Gastroesophageal sphincter (tissue), 4 donors: ENCODE measurements at regions not wholly inside any gene's neighbourhood (a gene's known extent, or its start where the extent isn't known, plus 50 kb on each side); places are given as distances from the start of the nearest gene placed in this dataset.

Source experiments
- ATAC-seq: fragments of 150-250 bp; one replicate; pipeline ENCODE4 v1.9.1; 2016; ENCODE audit warnings: mild to moderate bottlenecking, moderate library complexity
- H3K27ac ChIP-seq, 4 donors: fragments of 200-600 bp; sonication (generic) in 3 of 4; 1 replicate in 3 of 4; 2 replicates in 1 of 4; pipeline ENCODE4 v1.5.1; 2016 to 2019
- H3K27me3 ChIP-seq: fragments of 200-600 bp; sonication (generic); one replicate; pipeline ENCODE4 v1.5.1; 2019
- H3K36me3 ChIP-seq, 2 donors: fragments of 200-600 bp; sonication (generic); one replicate each; pipeline ENCODE4 v1.5.1; 2019; ENCODE audit warnings: control low read depth in 1 of 2
- H3K4me1 ChIP-seq, 3 donors: fragments of 200-600 bp; sonication (generic); 1 replicate in 2 of 3; 2 replicates in 1 of 3; pipeline ENCODE4 v1.5.1; 2016 to 2019; ENCODE audit warnings: control low read depth in 2 of 3
- H3K4me3 ChIP-seq, 2 donors: fragments of 200-600 bp; sonication (generic); one replicate each; pipeline ENCODE4 v1.5.1; 2019; ENCODE audit warnings: mild to moderate bottlenecking in 1 of 2, moderate library complexity in 1 of 2
- H3K9me3 ChIP-seq, 3 donors: fragments of 200-600 bp; sonication (generic); one replicate each; pipeline ENCODE4 v1.5.1; 2017 to 2019; ENCODE audit warnings: control low read depth in 2 of 3
- EP300 ChIP-seq: sonication (generic); formaldehyde crosslinking; IDR thresholded peaks from one replicate; pipeline ENCODE4 v1.6.1; 2017; ENCODE audit warnings: antibody characterized with exemption, mild to moderate bottlenecking
- POLR2A ChIP-seq, 2 donors: fragments of 450-650 bp; IDR thresholded peaks; one replicate each; pipeline ENCODE4 v1.6.1; 2017; ENCODE audit warnings: antibody characterized with exemption in 2 of 2, mild to moderate bottlenecking in 2 of 2, moderate library complexity in 1 of 2
- POLR2AphosphoS5 ChIP-seq: sonication (generic); formaldehyde crosslinking; IDR thresholded peaks from one replicate; pipeline ENCODE4 v1.6.1; 2017; ENCODE audit warnings: antibody characterized with exemption
- WGBS, 2 donors: methylation state at CpG; one replicate each; pipeline ENCODE4 v1.1.5; 2018; ENCODE audit warnings: low coverage in 1 of 2; 5-methylcytosine and 5-hydroxymethylcytosine counted together
- TF ChIP-seq, protein P1 (sequence below), 4 experiments: fragments of 200-600 bp in 2 of 4; fragments of 450-650 bp in 2 of 4; sonication (generic) in 1 of 4; IDR thresholded peaks; one replicate each; pipeline ENCODE4 v1.5.1; 2017 to 2019; ENCODE audit warnings: antibody characterized with exemption in 4 of 4, mild to moderate bottlenecking in 2 of 4, moderate library complexity in 2 of 4

DNA sequence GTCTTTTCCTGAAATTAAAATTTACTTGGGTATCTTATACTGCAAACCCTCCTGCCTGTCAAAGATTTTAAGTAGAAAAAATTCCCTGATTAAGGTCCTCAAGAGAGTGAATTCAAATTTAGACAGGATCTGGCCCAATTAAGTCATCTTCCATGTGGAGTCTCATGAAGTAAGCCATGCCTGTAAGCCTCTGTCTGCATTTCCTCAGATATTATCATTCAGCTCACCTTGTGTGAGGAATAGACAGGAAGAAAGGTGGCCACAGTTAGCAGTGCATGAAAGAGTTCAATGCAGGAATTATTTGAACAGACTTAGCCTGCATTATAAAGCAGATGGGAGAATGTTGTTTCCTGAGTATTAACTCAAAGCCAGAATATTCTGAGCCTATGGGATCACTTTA is 174.7 kb downstream of the HS3ST3A1 start:
- Histone ChIP-seq H3K4me3 (no peak overlapping the region), H3K27ac (no peak overlapping the region), H3K36me3 (no peaks in the 10 kb centered on the region), H3K9me3 (no peaks in the 10 kb centered on the region), H3K4me1 (no peaks in the 10 kb centered on the region), H3K27me3 (no peaks in the 10 kb centered on the region)
- TF ChIP-seq POLR2A (IDR thresholded peaks at IDR 0.05) = no peak
- no peak for TF ChIP-seq POLR2AphosphoS5
- no peak for TF ChIP-seq EP300
- TF ChIP-seq, protein P1, sequence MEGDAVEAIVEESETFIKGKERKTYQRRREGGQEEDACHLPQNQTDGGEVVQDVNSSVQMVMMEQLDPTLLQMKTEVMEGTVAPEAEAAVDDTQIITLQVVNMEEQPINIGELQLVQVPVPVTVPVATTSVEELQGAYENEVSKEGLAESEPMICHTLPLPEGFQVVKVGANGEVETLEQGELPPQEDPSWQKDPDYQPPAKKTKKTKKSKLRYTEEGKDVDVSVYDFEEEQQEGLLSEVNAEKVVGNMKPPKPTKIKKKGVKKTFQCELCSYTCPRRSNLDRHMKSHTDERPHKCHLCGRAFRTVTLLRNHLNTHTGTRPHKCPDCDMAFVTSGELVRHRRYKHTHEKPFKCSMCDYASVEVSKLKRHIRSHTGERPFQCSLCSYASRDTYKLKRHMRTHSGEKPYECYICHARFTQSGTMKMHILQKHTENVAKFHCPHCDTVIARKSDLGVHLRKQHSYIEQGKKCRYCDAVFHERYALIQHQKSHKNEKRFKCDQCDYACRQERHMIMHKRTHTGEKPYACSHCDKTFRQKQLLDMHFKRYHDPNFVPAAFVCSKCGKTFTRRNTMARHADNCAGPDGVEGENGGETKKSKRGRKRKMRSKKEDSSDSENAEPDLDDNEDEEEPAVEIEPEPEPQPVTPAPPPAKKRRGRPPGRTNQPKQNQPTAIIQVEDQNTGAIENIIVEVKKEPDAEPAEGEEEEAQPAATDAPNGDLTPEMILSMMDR (IDR thresholded peaks at IDR 0.05) = no peak
- ATAC-seq = no peak

DNA sequence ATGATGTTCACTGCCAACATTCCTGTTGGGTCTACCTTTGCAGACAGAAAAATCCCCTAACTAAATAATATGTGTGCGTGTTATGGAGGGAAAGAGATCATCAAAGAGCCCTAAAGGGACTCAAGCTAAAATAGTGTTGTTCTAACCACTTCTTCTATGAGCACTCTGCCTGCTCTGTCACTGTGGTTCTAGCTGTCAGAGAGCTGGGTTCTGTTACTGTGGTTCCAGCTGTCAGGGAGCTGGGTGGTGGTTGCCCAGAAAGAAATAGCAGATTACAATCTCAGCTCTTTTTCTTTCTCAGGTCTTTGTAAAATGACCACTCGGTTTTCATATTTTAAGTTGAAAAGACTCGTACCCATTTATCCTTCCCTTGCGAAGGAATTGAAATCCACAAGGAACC is 176.3 kb downstream of the HS3ST3A1 start:
- no peak overlapping the region for H3K27ac ChIP-seq
- peaks cover 5% of the 10 kb centered on the region for H3K27me3 ChIP-seq
- no peaks in the 10 kb centered on the region for H3K9me3 ChIP-seq
- H3K4me3 ChIP-seq = no peak overlapping the region
- no peaks in the 10 kb centered on the region for H3K36me3 ChIP-seq
- no peak for ATAC-seq
- 85 to 87% methylated on average over 4 of the region's 4 CpGs for WGBS, 2 donors
- no peaks in the 10 kb centered on the region for H3K4me1 ChIP-seq
- no peak for TF ChIP-seq POLR2A (IDR thresholded peaks at IDR 0.05)
- TF ChIP-seq, protein P1 (IDR thresholded peaks at IDR 0.05) = no peak
- TF ChIP-seq POLR2AphosphoS5 = no peak
- TF ChIP-seq EP300 = no peak

DNA sequence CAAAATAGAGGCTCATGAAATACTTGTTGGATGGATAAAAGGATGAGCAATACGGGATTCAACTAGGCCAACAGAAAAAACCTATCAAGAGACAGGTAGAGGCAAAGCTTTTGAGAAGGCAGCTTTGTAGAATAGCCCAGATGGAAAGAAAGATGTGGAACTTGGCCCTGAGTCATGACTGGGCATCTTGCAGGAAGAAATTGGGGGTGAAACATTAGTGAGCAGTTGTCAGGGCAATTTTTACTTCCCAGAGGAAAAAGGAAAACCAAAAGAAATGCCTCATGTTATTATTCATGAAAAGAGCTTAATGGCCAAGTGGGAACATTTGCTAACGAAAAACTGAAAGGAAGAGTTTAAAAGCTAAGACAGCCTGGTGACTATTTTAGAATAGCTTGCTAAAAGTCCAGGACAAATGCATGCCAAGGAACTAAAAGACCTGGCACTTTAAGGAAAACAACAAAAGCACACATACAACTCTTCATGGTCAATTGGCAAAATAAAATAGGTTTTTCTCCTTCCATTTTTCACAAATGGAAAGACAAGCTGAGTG is 180.1 kb downstream of the HS3ST3A1 start:
- H3K27me3 ChIP-seq = peaks cover 5% of the 10 kb centered on the region
- ATAC-seq = no peak
- H3K36me3 ChIP-seq = no peaks in the 10 kb centered on the region
- no peaks in the 10 kb centered on the region for H3K9me3 ChIP-seq
- WGBS, 2 donors = 80 to 86% methylated on average over 2 of the region's 2 CpGs
- H3K4me1 ChIP-seq = no peaks in the 10 kb centered on the region
- TF ChIP-seq POLR2AphosphoS5 (no peak), POLR2A (IDR thresholded peaks at IDR 0.05) (no peak), EP300 (no peak)
- TF ChIP-seq, protein P1 (IDR thresholded peaks at IDR 0.05) = no peak
- no peak overlapping the region for H3K4me3 ChIP-seq
- H3K27ac ChIP-seq = no peak overlapping the region

DNA sequence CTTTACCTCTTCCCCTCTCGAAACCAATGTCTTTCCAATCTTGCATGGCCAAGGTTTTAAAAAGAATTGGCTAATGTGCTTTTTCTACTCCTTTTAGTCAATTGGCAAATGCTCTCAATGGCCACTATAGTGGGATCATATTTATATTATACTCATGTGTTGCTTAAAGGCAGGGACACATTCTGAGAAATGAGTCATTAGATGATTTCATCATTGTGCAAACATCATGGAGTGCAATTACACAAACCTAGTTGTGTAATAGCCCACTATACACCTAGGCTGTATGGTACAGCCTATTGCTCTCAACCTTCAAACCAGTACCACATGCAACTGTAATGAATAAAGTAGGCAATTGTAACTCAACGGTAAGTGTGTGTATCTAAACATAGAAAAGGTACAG is 180.9 kb downstream of the HS3ST3A1 start:
- Histone ChIP-seq H3K4me1 (peaks cover 0 to 3% (median 0%) of the 10 kb centered on the region in 3 donors), H3K27ac (no peak overlapping the region), H3K27me3 (peaks cover 5% of the 10 kb centered on the region), H3K36me3 (no peaks in the 10 kb centered on the region), H3K9me3 (no peaks in the 10 kb centered on the region), H3K4me3 (no peak overlapping the region)
- 62 to 88% methylated on average over 2 of the region's 2 CpGs for WGBS, 2 donors
- no peak for TF ChIP-seq EP300
- TF ChIP-seq, protein P1 (IDR thresholded peaks at IDR 0.05) = no peak
- TF ChIP-seq POLR2AphosphoS5 = no peak
- no peak for TF ChIP-seq POLR2A (IDR thresholded peaks at IDR 0.05)
- no peak for ATAC-seq

DNA sequence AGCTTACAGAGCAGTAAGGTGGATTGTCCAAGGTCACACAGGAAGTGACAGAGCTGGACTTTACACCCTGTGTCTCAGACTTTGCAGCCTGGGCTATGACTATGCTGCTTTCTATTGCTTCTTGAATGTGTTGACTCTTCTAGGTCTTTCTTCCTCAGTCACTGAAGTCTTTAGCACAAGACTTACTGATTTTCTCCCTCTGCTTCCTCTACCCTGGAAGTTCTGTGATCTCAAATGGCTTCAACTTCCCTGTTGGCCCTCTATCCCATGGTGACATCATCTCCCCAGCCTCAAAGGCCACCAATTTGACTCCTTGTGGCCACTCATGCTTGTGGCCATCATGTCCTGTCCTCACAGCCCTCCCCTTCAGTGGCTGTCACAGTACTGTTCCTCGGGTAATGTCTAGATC is 181.3 kb downstream of the HS3ST3A1 start:
- no peak overlapping the region for H3K27ac ChIP-seq
- TF ChIP-seq POLR2A (IDR thresholded peaks at IDR 0.05) (no peak), EP300 (no peak), POLR2AphosphoS5 (no peak)
- TF ChIP-seq, protein P1 (IDR thresholded peaks at IDR 0.05) = no peak
- 60 to 90% methylated on average over 1 of the region's 1 CpG for WGBS, 2 donors
- no peak overlapping the region for H3K4me3 ChIP-seq
- H3K9me3 ChIP-seq = no peaks in the 10 kb centered on the region
- H3K36me3 ChIP-seq = no peaks in the 10 kb centered on the region
- peaks cover 5% of the 10 kb centered on the region for H3K27me3 ChIP-seq
- H3K4me1 ChIP-seq = peaks cover 0 to 6% (median 0%) of the 10 kb centered on the region in 3 donors
- no peak for ATAC-seq
